HG02970 (cell line): ENCODE measurements at regions not wholly inside any gene's neighbourhood (a gene's known extent, or its start where the extent isn't known, plus 50 kb on each side); places are given as distances from the start of the nearest gene placed in this dataset.

Experiments
- ATAC-seq: cut with Tn5 transposase; IDR thresholded peaks from one replicate; pipeline ENCODE4 v1.9.1; 2021; ENCODE audit warnings: mild to moderate bottlenecking, moderate library complexity, moderate number of reproducible peaks; ENCODE audit not compliant: unreplicated experiment, low FRiP score

GRCh38 chr4:177907736-177908424, 465.6 kb upstream of the AGA start:
- no peak for ATAC-seq

- no peak for ATAC-seq
These were observed 479.5 kb upstream of the AGA start for GRCh38 chr4:177921715-177922114.

GRCh38 chr4:177923888-177924287, 481.7 kb upstream of the AGA start:
- ATAC-seq = no peak

DNA sequence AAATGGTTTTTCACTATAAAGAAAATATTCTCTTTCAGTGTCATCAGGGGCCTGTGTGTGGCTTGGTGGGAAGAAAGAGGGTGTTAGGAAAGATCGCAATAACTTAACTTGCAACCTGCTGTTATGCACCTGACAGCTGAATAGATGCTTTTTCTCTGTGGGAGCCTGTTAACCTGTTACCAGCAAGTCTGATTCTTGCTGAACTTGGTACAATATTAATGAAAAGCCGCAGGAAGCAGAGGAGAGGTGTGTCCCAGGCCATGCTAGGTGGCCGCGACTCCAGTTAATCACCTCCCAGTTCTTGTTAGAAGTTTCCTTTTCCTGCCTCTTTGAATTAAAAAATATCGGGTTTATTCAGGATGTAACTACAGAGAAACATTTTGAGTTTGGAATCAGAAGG, 494.8 kb upstream of the AGA start:
- no peak for ATAC-seq

DNA sequence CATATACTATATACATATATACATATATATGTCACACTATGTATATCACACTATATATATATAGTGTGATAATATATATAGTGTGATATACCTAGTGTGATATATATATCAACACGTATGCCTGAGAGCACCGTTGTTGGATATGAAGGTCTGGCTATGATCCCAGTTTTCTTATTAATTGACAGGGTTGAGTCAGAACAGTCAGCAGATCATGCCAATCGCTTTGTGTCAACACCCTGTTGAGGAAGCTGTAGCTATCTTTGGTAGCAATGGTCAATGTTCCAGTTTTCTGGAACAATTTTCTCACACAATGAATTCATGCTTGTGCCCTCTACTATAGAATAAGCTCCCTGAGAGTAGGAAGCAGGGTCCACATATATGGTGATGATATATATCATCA, 496.0 kb upstream of the AGA start:
- no peak for ATAC-seq

DNA sequence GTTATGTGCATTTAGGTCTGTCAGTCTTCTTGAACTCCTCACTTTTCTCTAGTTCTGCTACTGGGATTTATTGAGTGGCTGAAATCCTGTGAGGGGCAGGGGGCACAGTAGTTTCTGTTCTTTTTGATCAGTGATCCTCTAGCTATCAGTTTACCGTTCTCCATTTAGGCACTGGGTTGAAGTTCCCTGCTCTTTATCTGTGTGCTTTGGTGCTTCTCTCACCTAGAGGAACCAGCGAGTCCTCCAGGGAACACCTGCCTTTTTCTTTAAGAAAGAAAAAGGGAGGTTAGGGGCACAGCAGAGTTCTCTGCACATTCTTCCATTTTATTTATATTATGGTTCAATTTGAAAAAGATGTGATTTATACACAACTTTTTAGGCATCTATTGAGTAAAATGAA, 503.0 kb upstream of the AGA start:
- no peak for ATAC-seq

DNA sequence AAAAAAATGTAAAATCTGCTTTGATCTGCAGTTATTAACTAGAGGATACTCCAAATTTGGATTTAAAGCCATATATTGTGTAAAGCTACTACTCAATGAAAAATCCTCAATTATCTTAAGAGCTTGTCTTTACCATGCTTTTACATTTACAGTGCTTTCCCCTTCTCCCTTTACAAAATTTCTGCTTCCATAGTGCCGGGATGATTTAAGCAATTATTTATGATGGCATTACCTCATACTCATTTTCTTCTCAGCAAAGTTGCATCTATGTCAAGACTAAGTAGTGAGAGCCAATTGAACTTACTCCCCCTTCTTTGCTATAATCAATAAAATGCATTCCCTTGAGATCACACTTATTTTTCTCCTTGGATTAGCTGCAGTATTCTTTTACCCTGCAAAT, 505.4 kb upstream of the AGA start:
- ATAC-seq = no peak

GRCh38 chr4:177948853-177949252, 506.6 kb upstream of the AGA start:
- ATAC-seq = no peak

DNA sequence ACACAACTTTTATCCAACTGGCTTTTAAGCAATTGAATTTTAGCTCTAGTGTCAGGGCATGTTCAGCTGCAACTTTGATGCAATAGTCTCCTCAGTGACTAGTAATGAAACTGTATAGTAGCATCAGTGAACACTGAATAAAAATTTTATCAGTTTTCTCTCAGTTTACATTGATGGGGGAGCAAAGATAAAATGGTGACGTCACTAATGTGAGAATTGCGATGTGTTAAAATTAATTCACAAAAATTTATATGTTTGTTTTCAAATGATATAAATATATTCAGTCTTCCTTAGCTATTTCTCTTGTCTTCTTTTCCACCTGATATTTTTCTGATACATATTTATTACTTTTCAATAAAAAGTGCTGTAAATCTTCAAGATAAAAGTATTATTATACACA, 508.8 kb upstream of the AGA start:
- ATAC-seq = no peak

GRCh38 chr4:177952723-177953122, 510.5 kb upstream of the AGA start:
- no peak for ATAC-seq

DNA sequence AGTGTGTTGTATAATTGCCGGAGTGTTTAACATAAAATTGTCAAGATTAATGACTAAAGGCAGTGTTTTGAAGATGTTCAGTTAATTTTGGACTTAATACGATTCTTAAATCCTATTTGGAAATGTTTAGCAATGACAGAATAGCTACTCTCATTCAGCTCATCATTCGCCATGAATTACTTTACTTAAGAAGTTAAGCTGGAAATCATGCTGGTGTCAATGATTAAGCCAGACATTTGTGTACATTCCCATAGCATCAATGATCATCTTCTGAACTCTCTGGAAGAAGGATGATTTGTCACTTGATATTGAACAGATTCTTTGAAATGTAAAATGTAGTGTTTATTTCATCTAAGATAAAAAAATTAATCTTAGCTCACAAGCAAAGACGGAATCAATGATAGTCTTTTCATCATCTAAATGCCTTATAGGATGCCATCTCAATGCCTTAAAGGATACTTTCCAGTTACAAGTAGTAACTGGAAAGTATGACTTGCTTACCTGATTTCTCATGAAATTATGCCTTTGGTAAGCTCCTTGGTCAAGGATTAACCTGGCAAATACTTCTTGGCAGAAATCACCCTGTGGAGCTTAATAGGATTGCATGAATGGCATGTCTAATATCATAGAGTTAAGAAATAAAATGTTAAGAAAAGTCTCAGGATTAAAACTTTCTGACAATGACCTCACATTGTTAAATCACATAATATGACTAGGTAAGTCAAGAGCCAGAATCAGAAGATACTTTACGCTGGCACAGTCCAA, 515.5 kb upstream of the AGA start:
- ATAC-seq = no peak

GRCh38 chr4:177960566-177960965, 518.3 kb upstream of the AGA start:
- no peak for ATAC-seq

GRCh38 chr4:177961761-177962380, 519.6 kb upstream of the AGA start:
- no peak for ATAC-seq

GRCh38 chr4:177964061-177964460, 521.8 kb upstream of the AGA start:
- no peak for ATAC-seq

DNA sequence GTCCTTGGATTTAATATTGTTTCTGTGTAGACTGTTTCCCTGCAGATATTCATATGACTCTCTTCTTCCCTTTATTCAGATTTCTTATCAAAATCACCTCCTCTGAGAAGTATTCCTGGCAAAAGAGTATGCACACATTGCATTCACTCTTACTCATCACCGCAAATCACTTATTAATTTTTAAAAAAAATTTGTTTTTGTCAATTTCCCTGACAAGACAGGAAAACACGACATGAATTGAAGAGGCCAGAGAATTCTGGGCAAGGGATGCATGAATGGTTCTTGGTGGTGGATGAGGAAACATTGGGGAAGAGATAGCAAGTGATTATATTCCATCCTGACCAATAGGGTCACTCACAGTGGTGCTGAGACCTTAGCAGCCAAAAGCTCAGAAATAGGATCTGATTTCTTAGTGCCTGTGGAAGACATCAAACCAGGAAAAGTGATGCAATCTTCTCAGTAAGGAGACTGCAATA, 522.5 kb upstream of the AGA start:
- ATAC-seq = no peak

DNA sequence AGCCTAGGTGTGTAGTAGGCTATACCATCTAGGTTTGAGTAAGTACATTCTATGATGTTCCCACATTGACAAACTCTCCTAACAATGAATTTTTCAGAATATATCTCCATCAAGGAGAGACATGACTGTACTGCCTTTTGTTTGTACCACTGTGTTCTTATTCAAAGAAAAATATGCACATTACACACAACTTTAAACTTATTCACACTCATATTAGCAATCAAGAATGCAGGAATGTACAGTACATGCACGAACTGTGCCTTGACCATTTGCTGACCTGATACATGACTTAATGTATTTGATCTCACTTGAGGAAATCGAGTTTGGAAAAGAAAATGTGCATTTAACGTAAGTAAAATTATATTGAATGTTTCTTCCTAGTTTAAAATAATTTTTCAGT, 525.1 kb upstream of the AGA start:
- ATAC-seq = no peak

DNA sequence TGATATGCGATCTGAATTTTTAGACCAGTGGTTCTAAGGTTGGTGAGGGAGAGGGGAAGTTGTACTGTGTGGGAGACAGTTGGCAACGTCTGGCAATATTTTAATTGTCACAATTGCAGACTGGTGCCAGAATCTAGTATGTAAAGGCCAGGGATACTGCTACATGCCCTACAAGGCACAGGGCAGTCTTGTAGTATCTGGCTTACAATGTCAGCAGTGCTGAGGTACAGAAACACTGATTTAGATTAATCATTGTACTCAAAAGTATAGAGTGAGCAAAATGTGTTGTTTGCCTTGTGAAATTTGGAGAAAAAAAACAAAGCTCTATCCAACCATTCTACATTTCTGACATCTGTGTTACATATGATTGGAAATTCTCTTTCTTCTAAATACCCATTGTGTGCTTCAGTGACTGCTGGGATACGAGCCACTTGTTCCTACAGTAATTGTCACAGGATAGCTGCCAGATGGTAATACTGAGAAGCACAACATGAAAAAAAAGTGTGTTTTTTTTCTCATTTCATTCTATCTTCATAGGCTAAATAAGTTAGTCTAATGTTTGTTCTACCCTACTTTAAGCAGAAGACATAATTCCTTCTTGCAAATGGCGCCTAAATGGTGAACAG, 526.7 kb upstream of the AGA start:
- ATAC-seq = no peak

- ATAC-seq = no peak
These were observed 532.2 kb upstream of the AGA start for GRCh38 chr4:177974461-177974860.

DNA sequence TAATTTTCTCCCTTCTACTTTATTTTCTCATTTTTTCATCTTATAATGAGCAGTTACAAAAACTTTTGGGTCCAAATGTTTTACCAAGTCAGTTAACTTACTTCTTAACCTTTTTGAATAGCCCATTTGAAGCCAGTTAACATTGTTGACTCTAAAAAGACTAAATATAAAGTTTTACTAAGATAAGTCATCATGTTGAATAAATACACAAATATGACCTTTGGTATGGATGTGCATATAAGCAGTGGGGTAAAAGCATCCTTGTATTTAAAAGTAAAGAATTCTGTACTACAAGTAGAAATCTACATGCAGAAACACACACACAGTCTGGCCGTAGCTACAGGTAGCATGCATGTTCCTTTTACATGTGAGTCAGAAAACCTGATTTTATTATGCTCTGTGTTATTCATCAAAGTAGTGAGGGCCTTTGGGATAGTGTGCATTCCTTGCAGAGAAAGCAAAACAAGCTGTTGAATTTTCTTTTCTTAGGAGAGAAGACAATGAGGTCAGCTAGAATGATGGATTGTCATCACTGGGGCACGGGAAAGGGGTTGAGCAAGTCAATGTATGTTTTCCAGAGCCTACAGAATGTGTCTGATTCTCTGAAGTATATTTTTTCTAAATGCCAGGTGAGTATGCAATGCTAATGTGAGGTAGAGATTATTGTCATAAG, 533.2 kb upstream of the AGA start:
- ATAC-seq = no peak

DNA sequence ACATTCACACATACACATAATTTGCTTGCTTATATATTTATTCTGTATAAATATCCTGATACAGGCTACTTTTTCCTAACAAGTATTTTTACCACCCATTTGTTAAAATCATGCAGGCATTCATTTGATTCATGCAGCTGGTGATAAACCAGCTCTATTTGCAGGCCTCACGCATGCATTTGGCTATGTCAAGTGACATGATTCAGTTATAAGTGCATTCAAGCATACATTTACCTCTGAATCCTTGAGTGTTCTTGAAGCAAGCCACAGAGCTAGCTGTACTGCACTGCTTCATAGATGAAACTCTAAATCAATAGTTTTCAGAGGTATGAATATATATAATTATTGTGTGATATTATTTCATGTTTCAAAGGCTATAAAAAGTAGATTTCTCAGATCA, 544.0 kb upstream of the AGA start:
- ATAC-seq = no peak

DNA sequence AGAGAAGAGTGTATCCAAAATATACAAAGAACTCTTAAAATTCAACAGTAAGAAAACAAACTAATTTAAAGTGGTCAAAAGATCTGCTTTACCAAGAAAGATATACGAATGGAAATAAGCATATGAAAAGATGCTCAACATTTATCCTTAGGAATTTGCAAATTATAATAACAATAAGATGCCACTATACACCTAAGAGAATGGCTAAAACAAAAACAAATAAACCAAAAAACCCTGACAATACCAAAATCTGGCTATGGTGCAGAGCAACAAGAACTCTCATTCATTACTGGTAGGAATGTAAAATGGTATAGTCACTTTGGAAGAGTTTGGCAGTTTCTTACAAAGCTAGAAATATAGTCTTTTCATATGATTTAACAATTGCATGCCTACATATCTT, 545.7 kb upstream of the AGA start:
- no peak for ATAC-seq
